H9 (cell line): ENCODE measurements at regions not wholly inside any gene's neighbourhood (a gene's known extent, or its start where the extent isn't known, plus 50 kb on each side); places are given as distances from the start of the nearest gene placed in this dataset.

Source experiments
- DNase-seq: peaks from one replicate; pipeline ENCODE4 v3.0.0-alpha.2; 2017
- H2AFZ ChIP-seq: one replicate; pipeline ENCODE4 v1.6.1; 2013; ENCODE audit warnings: mild to moderate bottlenecking, low read length, control low read depth, moderate library complexity
- H2AK5ac ChIP-seq: 2 replicates; pipeline ENCODE4 v1.6.1; 2013; ENCODE audit warnings: low read length, control low read depth, mixed read lengths; ENCODE audit not compliant: insufficient read length
- H2BK120ac ChIP-seq: one replicate; pipeline ENCODE4 v1.6.1; 2013; ENCODE audit warnings: low read depth, mild to moderate bottlenecking, low read length, control low read depth, inconsistent platforms; ENCODE audit not compliant: poor library complexity, severe bottlenecking
- H2BK12ac ChIP-seq: 2 replicates; pipeline ENCODE4 v1.6.1; 2013; ENCODE audit warnings: low read length, control low read depth, mixed read lengths, low read depth; ENCODE audit not compliant: insufficient read length
- H2BK15ac ChIP-seq: 2 replicates; pipeline ENCODE4 v1.6.1; 2013; ENCODE audit warnings: low read depth, low read length, control low read depth
- H2BK20ac ChIP-seq: one replicate; pipeline ENCODE4 v1.6.1; 2013; ENCODE audit warnings: low read depth, mild to moderate bottlenecking, low read length, control low read depth, inconsistent platforms; ENCODE audit not compliant: poor library complexity, severe bottlenecking
- H2BK5ac ChIP-seq: 2 replicates; pipeline ENCODE4 v1.6.1; 2013; ENCODE audit warnings: low read length, control low read depth, mixed read lengths; ENCODE audit not compliant: insufficient read length
- H3K14ac ChIP-seq: 2 replicates; pipeline ENCODE4 v1.6.1; 2013; ENCODE audit warnings: low read length, control low read depth; ENCODE audit not compliant: insufficient read depth
- H3K18ac ChIP-seq: 2 replicates; pipeline ENCODE4 v1.6.1; 2013; ENCODE audit warnings: low read depth, mild to moderate bottlenecking, mixed read lengths, low read length, control low read depth; ENCODE audit not compliant: insufficient read length
- H3K23ac ChIP-seq: 2 replicates; pipeline ENCODE4 v1.6.1; 2013; ENCODE audit warnings: low read length, control low read depth, mixed read lengths, low read depth; ENCODE audit not compliant: insufficient read length
- H3K23me2 ChIP-seq: 2 replicates; pipeline ENCODE4 v1.6.1; 2013; ENCODE audit warnings: low read depth, mild to moderate bottlenecking, mixed read lengths, low read length, control low read depth; ENCODE audit not compliant: insufficient read length, poor library complexity, severe bottlenecking
- H3K27ac ChIP-seq: 2 replicates; pipeline ENCODE4 v1.5.1; 2013; ENCODE audit warnings: low read length, control low read depth, mixed read lengths, low read depth; ENCODE audit not compliant: insufficient read length
- H3K27me3 ChIP-seq: 2 replicates; pipeline ENCODE4 v1.6.1; 2013; ENCODE audit warnings: low read length, control low read depth, inconsistent platforms; ENCODE audit not compliant: insufficient read depth
- H3K4ac ChIP-seq: 2 replicates; pipeline ENCODE4 v1.6.1; 2013; ENCODE audit warnings: low read depth, mild to moderate bottlenecking, control low read depth, inconsistent platforms, low read length, moderate library complexity
- H3K4me1 ChIP-seq: 2 replicates; pipeline ENCODE4 v1.6.1; 2013; ENCODE audit warnings: low read length, control low read depth, inconsistent platforms; ENCODE audit not compliant: insufficient read depth
- H3K4me2 ChIP-seq: 2 replicates; pipeline ENCODE4 v1.6.1; 2013; ENCODE audit warnings: low read length, control low read depth, mixed read lengths; ENCODE audit not compliant: insufficient read length, insufficient read depth
- H3K56ac ChIP-seq: 2 replicates; pipeline ENCODE4 v1.6.1; 2013; ENCODE audit warnings: low read depth, mild to moderate bottlenecking, mixed read lengths, low read length, control low read depth; ENCODE audit not compliant: insufficient read length
- H3K79me1 ChIP-seq: 2 replicates; pipeline ENCODE4 v1.6.1; 2013; ENCODE audit warnings: low read depth, mild to moderate bottlenecking, moderate library complexity, low read length, control low read depth, inconsistent platforms; ENCODE audit not compliant: insufficient read depth, poor library complexity, severe bottlenecking
- H3K79me2 ChIP-seq: 2 replicates; pipeline ENCODE4 v1.6.1; 2013; ENCODE audit warnings: low read length, control low read depth, inconsistent platforms; ENCODE audit not compliant: insufficient read depth
- H3K9ac ChIP-seq: 2 replicates; pipeline ENCODE4 v1.6.1; 2013; ENCODE audit warnings: low read length, control low read depth, mixed read lengths; ENCODE audit not compliant: insufficient read length; ENCODE audit errors: extremely low read depth
- H3K9me3 ChIP-seq: one replicate; pipeline ENCODE4 v1.6.1; 2013; ENCODE audit warnings: low read depth, low read length, inconsistent platforms; ENCODE audit not compliant: control insufficient read depth
- H3T11ph ChIP-seq: one replicate; pipeline ENCODE4 v1.6.1; 2013; ENCODE audit warnings: mild to moderate bottlenecking, low read length, control low read depth, inconsistent platforms
- H4K20me1 ChIP-seq: one replicate; pipeline ENCODE4 v1.6.1; 2013; ENCODE audit not compliant: control insufficient read depth, insufficient read length, insufficient read depth
- H4K5ac ChIP-seq: 2 replicates; pipeline ENCODE4 v1.6.1; 2013; ENCODE audit warnings: low read depth, mild to moderate bottlenecking, mixed read lengths, low read length, control low read depth; ENCODE audit not compliant: insufficient read length
- H4K8ac ChIP-seq: replicated peaks from 2 replicates; pipeline ENCODE4 v1.6.1; 2013; ENCODE audit warnings: low read length, control low read depth, mixed read lengths, low read depth; ENCODE audit not compliant: insufficient read length
- H4K91ac ChIP-seq: 2 replicates; pipeline ENCODE4 v1.6.1; 2013; ENCODE audit warnings: low read depth, mild to moderate bottlenecking, moderate library complexity, mixed read lengths, low read length, control low read depth; ENCODE audit not compliant: insufficient read length
- H3K27ac Mint-ChIP-seq, 3 experiments: 2 replicates in 2 of 3; 3 replicates in 1 of 3; pipeline ENCODE4 v1.8.0; 2020 to 2021; ENCODE audit warnings: mixed read lengths in 3 of 3, mild to moderate bottlenecking in 1 of 3, moderate library complexity in 1 of 3
- H3K27me3 Mint-ChIP-seq: 2 replicates; pipeline ENCODE4 v1.8.0; 2021; ENCODE audit warnings: low read depth, mild to moderate bottlenecking, moderate library complexity, mixed read lengths
- H3K36me3 Mint-ChIP-seq, 3 experiments: 2 replicates in 2 of 3; 3 replicates in 1 of 3; pipeline ENCODE4 v1.8.0; 2020 to 2021; ENCODE audit warnings: low read depth in 3 of 3, mixed read lengths in 3 of 3; ENCODE audit not compliant: insufficient read depth in 1 of 3
- H3K4me1 Mint-ChIP-seq, 2 experiments: 2 replicates each; pipeline ENCODE4 v1.8.0; 2020; ENCODE audit warnings: mixed read lengths in 2 of 2
- H3K4me3 Mint-ChIP-seq, 2 experiments: 2 replicates in 1 of 2; 3 replicates in 1 of 2; pipeline ENCODE4 v1.8.0; 2020 to 2021; ENCODE audit warnings: mild to moderate bottlenecking in 2 of 2, mixed read lengths in 2 of 2, moderate library complexity in 1 of 2
- H3K9me3 Mint-ChIP-seq, 2 experiments: 2 replicates in 1 of 2; 3 replicates in 1 of 2; pipeline ENCODE4 v1.8.0; 2020; ENCODE audit warnings: mild to moderate bottlenecking in 2 of 2, mixed read lengths in 2 of 2, moderate library complexity in 1 of 2
- CTCF ChIP-seq: fragments of 200-600 bp; sonication (generic); conservative IDR thresholded peaks from 3 replicates; pipeline ENCODE4 v1.8.0; 2021; ENCODE audit warnings: antibody characterized with exemption, mild to moderate bottlenecking
- WGBS: extraction: QIAGEN DNeasy Blood & Tissue Kit; methylation state at CpG from one replicate; pipeline ENCODE4 v1.1.7; 2013; ENCODE audit warnings: missing lambda C conversion rate, low lambda C conversion rate, mixed read lengths; ENCODE audit not compliant: insufficient read length; ENCODE audit errors: extremely low coverage; 5-methylcytosine and 5-hydroxymethylcytosine counted together

GRCh38 chr13:105965910-105966309 is 569.6 kb downstream of the EFNB2 start:
- H3K23me2 ChIP-seq = no peaks in the 10 kb centered on the region
- H3K4me1 Mint-ChIP-seq = no peaks in the 10 kb centered on the region
- no peak overlapping the region for H3K56ac ChIP-seq
- no CpG with 5 or more reads among the region's 7 CpGs for WGBS
- no peaks in the 10 kb centered on the region for H3K9me3 Mint-ChIP-seq
- H2BK5ac ChIP-seq = no peak overlapping the region
- H3K27me3 Mint-ChIP-seq = no peaks in the 10 kb centered on the region
- H3K23ac ChIP-seq = no peak overlapping the region
- no peak overlapping the region for H2AK5ac ChIP-seq
- no peak overlapping the region for H3K18ac ChIP-seq
- no peak for TF ChIP-seq CTCF
- no peak overlapping the region for H2BK12ac ChIP-seq
- no peak overlapping the region; a peak in 1 of 7 replicates for H3K27ac Mint-ChIP-seq
- no peak overlapping the region for H3K4me2 ChIP-seq
- no peak overlapping the region for H4K91ac ChIP-seq
- no peaks in the 10 kb centered on the region for H3K9me3 ChIP-seq
- no peaks in the 10 kb centered on the region; a peak in 1 of 7 replicates for H3K36me3 Mint-ChIP-seq
- H4K8ac ChIP-seq = no peak overlapping the region
- no peaks in the 10 kb centered on the region for H4K20me1 ChIP-seq
- no peaks in the 10 kb centered on the region for H3K27me3 ChIP-seq
- H3K9ac ChIP-seq = no peak overlapping the region
- no peak overlapping the region for H3K4me3 Mint-ChIP-seq
- H3K14ac ChIP-seq = no peak overlapping the region
- H3K27ac ChIP-seq = no peak overlapping the region
- H3T11ph ChIP-seq = no peak overlapping the region
- H3K4me1 ChIP-seq = no peaks in the 10 kb centered on the region
- no peaks in the 10 kb centered on the region for H3K79me1 ChIP-seq
- H3K4ac ChIP-seq = no peak overlapping the region
- H2BK20ac ChIP-seq = no peak overlapping the region
- no peak for DNase-seq
- no peak overlapping the region for H2BK15ac ChIP-seq
- H2BK120ac ChIP-seq = no peak overlapping the region
- H3K79me2 ChIP-seq = no peaks in the 10 kb centered on the region
- H2AFZ ChIP-seq = no peak overlapping the region
- H4K5ac ChIP-seq = no peak overlapping the region
